Uterus (tissue), 2 donors: ENCODE measurements at regions not wholly inside any gene's neighbourhood (a gene's known extent, or its start where the extent isn't known, plus 50 kb on each side); places are given as distances from the start of the nearest gene placed in this dataset.

ENCODE experiments used
- CTCF ChIP-seq, 4 experiments: fragments of 200-600 bp in 2 of 4; fragments of 450-650 bp in 2 of 4; sonication (generic) in 2 of 4; IDR thresholded peaks; one replicate each; pipeline ENCODE4 v1.5.1; 2016 to 2019; ENCODE audit warnings: antibody characterized with exemption in 4 of 4, mild to moderate bottlenecking in 2 of 4, moderate library complexity in 1 of 4
- POLR2A ChIP-seq, 2 donors: fragments of 450-650 bp; IDR thresholded peaks; one replicate each; pipeline ENCODE4 v1.6.1; 2016; ENCODE audit warnings: antibody characterized with exemption in 2 of 2, mild to moderate bottlenecking in 1 of 2, moderate library complexity in 1 of 2

GRCh38 chr6:19377722-19378121, 459.4 kb upstream of the ID4 start:
- TF ChIP-seq CTCF (IDR thresholded peaks at IDR 0.05) (no peak), POLR2A (IDR thresholded peaks at IDR 0.05) (no peak)
